WI38 (cell line): ENCODE measurements at regions not wholly inside any gene's neighbourhood (a gene's known extent, or its start where the extent isn't known, plus 50 kb on each side); places are given as distances from the start of the nearest gene placed in this dataset.

Experiments
- H3K4me3 ChIP-seq: 2 replicates; pipeline ENCODE4 v1.5.1; 2011; ENCODE audit warnings: low read depth, mild to moderate bottlenecking, control low read depth, low read length
- CTCF ChIP-seq: IDR thresholded peaks from 2 replicates; pipeline ENCODE4 v1.5.1; 2012; ENCODE audit warnings: low read depth, mild to moderate bottlenecking, control low read depth, low read length

GRCh38 chr5:164062304-164062703, 556.9 kb downstream of the MAT2B start:
- TF ChIP-seq CTCF: no peak
- H3K4me3 ChIP-seq: no peak overlapping the region

- TF ChIP-seq CTCF: no peak
- no peak overlapping the region for H3K4me3 ChIP-seq
Observed at GRCh38 chr5:164065266-164065665, 559.8 kb downstream of the MAT2B start.

GRCh38 chr5:164071671-164072070, 566.3 kb downstream of the MAT2B start:
- H3K4me3 ChIP-seq: no peak overlapping the region
- TF ChIP-seq CTCF: no peak

GRCh38 chr5:164073081-164073480, 567.7 kb downstream of the MAT2B start:
- TF ChIP-seq CTCF: no peak
- H3K4me3 ChIP-seq: no peak overlapping the region

GRCh38 chr5:164076556-164076955, 571.1 kb downstream of the MAT2B start:
- H3K4me3 ChIP-seq: no peak overlapping the region
- no peak for TF ChIP-seq CTCF

GRCh38 chr5:164090358-164090757, 584.9 kb downstream of the MAT2B start:
- TF ChIP-seq CTCF: no peak
- H3K4me3 ChIP-seq: no peak overlapping the region

GRCh38 chr5:164091836-164092235, 586.4 kb downstream of the MAT2B start:
- no peak overlapping the region for H3K4me3 ChIP-seq

More at GRCh38 chr5:164091836-164092235, 586.4 kb downstream of the MAT2B start:
- TF ChIP-seq CTCF: no peak
